ENCODE measurements at regions not wholly inside any gene's neighbourhood (a gene's known extent, or its start where the extent isn't known, plus 50 kb on each side); places are given as distances from the start of the nearest gene placed in this dataset.
"Not testable (repeated sequence)": the region's sequence is repeated elsewhere in the genome, so short reads cannot be mapped to it uniquely, and the experiment has no call there.

GRCh38 chr12:131277186-131278091 lies 323.7 kb downstream of the ADGRD1 start:
- H3K36me3 ChIP-seq (replicated peaks; ENCODE audit: control insufficient read depth, insufficient read depth, low read length); H3K27me3 ChIP-seq (ENCODE audit: control insufficient read depth, insufficient read depth, low read length); H3K4me3 ChIP-seq (ENCODE audit: insufficient read depth, low read depth, low read length); DNase-seq: not testable (repeated sequence)

DNA sequence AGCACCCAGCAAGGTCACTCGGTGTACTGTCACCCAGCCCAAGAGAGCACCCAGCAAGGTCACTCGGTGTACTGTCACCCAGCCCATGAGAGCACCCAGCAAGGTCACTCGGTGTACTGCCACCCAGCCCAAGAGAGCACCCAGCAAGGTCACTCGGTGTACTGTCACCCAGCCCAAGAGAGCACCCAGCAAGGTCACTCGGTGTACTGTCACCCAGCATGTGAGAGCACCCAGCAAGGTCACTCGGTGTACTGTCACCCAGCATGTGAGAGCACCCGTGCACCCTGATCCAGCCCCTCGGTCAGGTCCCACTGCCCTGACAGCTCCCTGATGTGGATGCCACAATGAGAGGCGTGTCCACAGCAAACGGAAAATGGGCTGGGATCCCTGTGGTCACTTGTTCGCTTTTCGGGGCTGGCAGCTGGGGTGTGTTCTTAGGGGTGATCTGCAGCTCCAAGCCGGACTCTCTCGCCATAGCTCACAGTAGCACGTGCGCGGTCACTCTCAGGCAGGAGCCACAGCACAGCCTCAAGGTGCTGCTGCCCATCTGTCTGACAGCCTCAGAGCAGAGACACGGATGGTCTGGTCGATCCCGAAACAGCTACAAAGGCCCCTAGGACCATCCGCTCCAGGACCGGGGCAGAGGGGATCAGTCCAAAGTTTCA lies 324.9 kb downstream of the ADGRD1 start:
- H3K36me3 ChIP-seq (replicated peaks; ENCODE audit: control insufficient read depth, insufficient read depth, low read length); H3K4me3 ChIP-seq (ENCODE audit: insufficient read depth, low read depth, low read length); H3K27me3 ChIP-seq (ENCODE audit: control insufficient read depth, insufficient read depth, low read length); DNase-seq: not testable (repeated sequence)

DNA sequence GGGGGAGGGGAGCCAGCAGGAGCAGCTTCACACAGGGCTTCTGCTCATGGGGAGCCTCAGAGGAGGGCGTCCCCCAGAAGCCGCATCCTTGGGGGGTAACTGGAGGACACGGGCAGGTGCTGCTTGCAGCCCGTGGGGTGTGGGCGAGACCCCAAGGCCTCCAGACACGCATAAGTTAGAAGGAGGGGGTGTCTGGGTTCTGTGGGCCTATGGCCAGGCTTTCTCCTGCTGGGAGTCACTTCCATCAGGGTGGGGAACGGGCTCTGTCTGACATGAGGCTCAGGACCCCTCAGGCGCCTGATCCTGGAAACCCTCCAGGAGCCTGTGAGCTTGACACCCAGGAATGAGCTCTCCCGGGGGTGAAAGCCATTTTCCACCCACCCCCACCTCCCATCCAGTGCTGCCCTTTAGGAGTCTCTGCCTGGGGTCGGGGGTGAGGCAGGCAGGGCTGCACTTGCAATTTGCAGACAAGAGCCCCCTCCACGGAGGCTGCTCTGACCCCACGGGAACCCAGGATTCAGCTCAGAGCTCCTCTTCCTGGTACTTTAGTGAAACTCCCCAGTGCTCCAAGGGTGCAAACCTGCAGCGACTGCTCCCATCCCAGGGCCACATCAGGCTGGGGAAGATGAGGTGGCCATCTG lies 325.7 kb downstream of the ADGRD1 start:
- H3K27me3 ChIP-seq (ENCODE audit: control insufficient read depth, insufficient read depth, low read length): no peaks in the 10 kb centered on the region
- H3K4me3 ChIP-seq (ENCODE audit: insufficient read depth, low read depth, low read length): no peak overlapping the region
- H3K36me3 ChIP-seq (replicated peaks; ENCODE audit: control insufficient read depth, insufficient read depth, low read length): no peaks in the 10 kb centered on the region
- DNase-seq: no peak

DNA sequence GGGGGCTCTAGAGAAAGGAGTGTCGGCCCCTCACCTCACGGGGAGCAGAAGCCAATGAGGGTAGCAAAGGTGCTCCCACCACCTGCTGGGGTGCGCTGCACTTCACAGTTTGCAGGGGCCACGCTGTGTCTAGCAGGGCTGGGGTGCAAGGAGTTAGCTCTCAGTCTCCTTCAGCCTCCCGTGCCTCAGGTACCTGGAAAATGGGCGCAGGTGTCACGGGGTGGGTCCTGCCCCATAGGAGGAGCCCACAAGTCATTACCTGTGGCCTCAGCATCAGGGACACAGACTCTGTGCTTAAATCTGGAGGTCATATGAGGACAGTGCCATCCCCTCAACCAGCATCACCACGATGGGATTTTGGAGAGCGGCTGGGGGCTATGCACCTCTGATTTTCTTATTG lies 326.7 kb downstream of the ADGRD1 start:
- DNase-seq: no peak

GRCh38 chr12:131281016-131281415 lies 327.3 kb downstream of the ADGRD1 start:
- Histone ChIP-seq H3K36me3 (replicated peaks; ENCODE audit: control insufficient read depth, insufficient read depth, low read length) (no peaks in the 10 kb centered on the region), H3K27me3 (ENCODE audit: control insufficient read depth, insufficient read depth, low read length) (no peaks in the 10 kb centered on the region), H3K4me3 (ENCODE audit: insufficient read depth, low read depth, low read length) (no peak overlapping the region)
- DNase-seq: no peak

More for the DNA sequence above, 326.7 kb downstream of the ADGRD1 start:
- no peaks in the 10 kb centered on the region for H3K27me3 ChIP-seq (ENCODE audit: control insufficient read depth, insufficient read depth, low read length)
- H3K4me3 ChIP-seq (ENCODE audit: insufficient read depth, low read depth, low read length): no peak overlapping the region
- no peaks in the 10 kb centered on the region for H3K36me3 ChIP-seq (replicated peaks; ENCODE audit: control insufficient read depth, insufficient read depth, low read length)

GRCh38 chr12:131282292-131283080 lies 328.8 kb downstream of the ADGRD1 start:
- no peaks in the 10 kb centered on the region for H3K36me3 ChIP-seq (replicated peaks; ENCODE audit: control insufficient read depth, insufficient read depth, low read length)
- H3K27me3 ChIP-seq (ENCODE audit: control insufficient read depth, insufficient read depth, low read length): no peaks in the 10 kb centered on the region
- no peak for DNase-seq
- no peak overlapping the region for H3K4me3 ChIP-seq (ENCODE audit: insufficient read depth, low read depth, low read length)

DNA sequence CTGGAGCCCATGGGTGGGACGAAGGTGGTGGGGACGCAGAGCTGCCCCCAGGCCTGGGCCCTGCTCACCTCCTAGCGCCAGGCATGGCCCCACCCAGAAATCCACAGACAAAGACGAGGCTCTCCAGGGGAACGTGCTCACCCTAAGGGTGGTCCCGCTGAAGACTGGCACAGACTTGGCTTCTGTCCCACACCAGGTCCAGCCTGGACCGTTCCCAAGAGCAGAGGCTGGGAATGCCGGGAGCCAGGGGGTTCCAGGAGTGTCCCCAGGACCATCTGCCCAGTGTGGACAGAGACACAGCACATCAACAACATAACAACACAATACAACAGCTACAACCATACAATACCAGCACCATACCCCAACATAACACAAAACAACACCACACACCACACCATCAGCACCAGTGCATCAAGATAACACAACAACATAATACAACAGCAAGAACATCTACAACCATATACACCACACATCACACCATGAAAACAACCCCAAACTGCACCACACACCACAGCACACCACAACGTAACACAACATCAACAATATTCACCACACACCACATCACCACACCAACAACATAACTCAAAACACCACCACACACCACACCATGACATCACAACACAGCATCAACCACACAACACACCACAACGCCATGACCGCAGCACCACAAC lies 329.6 kb downstream of the ADGRD1 start:
- no peak for DNase-seq
- H3K4me3 ChIP-seq (ENCODE audit: insufficient read depth, low read depth, low read length): no peak overlapping the region
- H3K36me3 ChIP-seq (replicated peaks; ENCODE audit: control insufficient read depth, insufficient read depth, low read length): no peaks in the 10 kb centered on the region
- H3K27me3 ChIP-seq (ENCODE audit: control insufficient read depth, insufficient read depth, low read length): no peaks in the 10 kb centered on the region

- H3K36me3 ChIP-seq (replicated peaks; ENCODE audit: control insufficient read depth, insufficient read depth, low read length); H3K4me3 ChIP-seq (ENCODE audit: insufficient read depth, low read depth, low read length); H3K27me3 ChIP-seq (ENCODE audit: control insufficient read depth, insufficient read depth, low read length): not testable (repeated sequence)
- DNase-seq: peak; percentile 84
These were observed 330.4 kb downstream of the ADGRD1 start for GRCh38 chr12:131283862-131284825.

- H3K36me3 ChIP-seq (replicated peaks; ENCODE audit: control insufficient read depth, insufficient read depth, low read length); H3K27me3 ChIP-seq (ENCODE audit: control insufficient read depth, insufficient read depth, low read length); H3K4me3 ChIP-seq (ENCODE audit: insufficient read depth, low read depth, low read length): not testable (repeated sequence)
- peak; percentile 48 for DNase-seq
These were observed 331.5 kb downstream of the ADGRD1 start for GRCh38 chr12:131284954-131285904.

GRCh38 chr12:131285905-131286295 lies 332.2 kb downstream of the ADGRD1 start:
- H3K36me3 ChIP-seq (replicated peaks; ENCODE audit: control insufficient read depth, insufficient read depth, low read length); DNase-seq; H3K4me3 ChIP-seq (ENCODE audit: insufficient read depth, low read depth, low read length); H3K27me3 ChIP-seq (ENCODE audit: control insufficient read depth, insufficient read depth, low read length): not testable (repeated sequence)

- not testable (repeated sequence) for H3K4me3 ChIP-seq (ENCODE audit: insufficient read depth, low read depth, low read length); H3K36me3 ChIP-seq (replicated peaks; ENCODE audit: control insufficient read depth, insufficient read depth, low read length); DNase-seq; H3K27me3 ChIP-seq (ENCODE audit: control insufficient read depth, insufficient read depth, low read length)
These were observed 332.6 kb downstream of the ADGRD1 start for GRCh38 chr12:131286301-131286700.

Data from H7 (cell line).